Kidney (tissue), 13 donors: ENCODE measurements at regions not wholly inside any gene's neighbourhood (a gene's known extent, or its start where the extent isn't known, plus 50 kb on each side); places are given as distances from the start of the nearest gene placed in this dataset.

ENCODE experiments used
- DNase-seq, 5 donors: peaks; one replicate each; pipeline ENCODE4 v3.0.0-alpha.2; 2013 to 2020
- FAIRE-seq: peaks from 2 replicates; lab custom pipeline; 2012; peaks lifted over from hg19 to GRCh38; lab: Jason Lieb, UNC
- H3K27ac ChIP-seq, 2 donors: one replicate each; pipeline ENCODE4 v1.7.0; 2013; ENCODE audit warnings: low read depth in 2 of 2, low read length in 2 of 2, inconsistent platforms in 1 of 2
- H3K27me3 ChIP-seq: one replicate; pipeline ENCODE4 v1.7.1; 2013; ENCODE audit warnings: low read length, inconsistent platforms; ENCODE audit not compliant: control insufficient read depth, insufficient read depth
- H3K36me3 ChIP-seq, 3 donors: one replicate each; pipeline versions ENCODE4 v1.7.0 to v1.7.1; 2013; ENCODE audit warnings: low read length in 3 of 3, control low read depth in 1 of 3, inconsistent platforms in 1 of 3; ENCODE audit not compliant: insufficient read depth in 3 of 3, control insufficient read depth in 2 of 3
- H3K4me1 ChIP-seq, 3 donors: one replicate each; pipeline versions ENCODE4 v1.7.0 to v1.7.1; 2013; ENCODE audit warnings: low read length in 3 of 3, inconsistent platforms in 1 of 3, low read depth in 1 of 3; ENCODE audit not compliant: control insufficient read depth in 2 of 3, insufficient read depth in 2 of 3
- H3K4me3 ChIP-seq, 3 donors: one replicate each; pipeline versions ENCODE4 v1.7.0 to v1.8.1; 2013; ENCODE audit warnings: low read length in 3 of 3, control low read depth in 1 of 3, inconsistent platforms in 1 of 3
- H3K9ac ChIP-seq, 3 donors: one replicate each; pipeline versions ENCODE4 v1.7.0 to v1.7.1; 2013; ENCODE audit warnings: low read length in 3 of 3, control low read depth in 1 of 3, inconsistent platforms in 1 of 3
- H3K9me3 ChIP-seq, 3 donors: one replicate each; pipeline versions ENCODE4 v1.7.0 to v1.7.1; 2013; ENCODE audit warnings: low read length in 3 of 3, control low read depth in 1 of 3, inconsistent platforms in 1 of 3; ENCODE audit not compliant: control insufficient read depth in 2 of 3, insufficient read depth in 1 of 3
- CTCF ChIP-seq: IDR thresholded peaks from 3 replicates; pipeline ENCODE4 v1.5.1; 2012; ENCODE audit warnings: mild to moderate bottlenecking, moderate library complexity, borderline replicate concordance; ENCODE audit not compliant: insufficient read depth; ENCODE audit errors: extremely low read depth
- intact Hi-C: fragments of 100-400 bp; cut with DNase I; formaldehyde crosslinking; loops from one replicate; pipeline ENCODE4 v1.11.1; 2022
- donor health status: control.
- donor health status: control.
- donor health status: control.
- donor health status: control.
- donor health status: control.
- donor health status: DM: yes; HTN: yes; CAD: no.
- donor health status: Normal renal cell carcinoma (clear cell type).

- H3K9me3 ChIP-seq, result peaks cover 0 to 3% (median 0%) of the 10 kb centered on the region in 3 donors
- no peak overlapping the region for H3K4me3 ChIP-seq
- H3K27ac ChIP-seq, result no peak overlapping the region
- intact Hi-C loops, result no loop called here
- no peaks in the 10 kb centered on the region for H3K4me1 ChIP-seq
- no peak for FAIRE-seq
- no peaks in the 10 kb centered on the region for H3K27me3 ChIP-seq
- no peak for DNase-seq
- TF ChIP-seq CTCF, result no peak
- no peaks in the 10 kb centered on the region for H3K36me3 ChIP-seq
- H3K9ac ChIP-seq, result no peak overlapping the region
Observed at GRCh38 chr1:95852483-95853070, 618.6 kb downstream of the RWDD3 start.

- no peaks in the 10 kb centered on the region for H3K27me3 ChIP-seq
- FAIRE-seq, result no peak
- no peaks in the 10 kb centered on the region for H3K4me1 ChIP-seq
- H3K27ac ChIP-seq, result no peak overlapping the region
- H3K9ac ChIP-seq, result no peak overlapping the region
- DNase-seq, result no peak
- no peaks in the 10 kb centered on the region for H3K9me3 ChIP-seq
- TF ChIP-seq CTCF, result no peak
- H3K36me3 ChIP-seq, result no peaks in the 10 kb centered on the region
- no peak overlapping the region for H3K4me3 ChIP-seq
- intact Hi-C loops, result no loop called here
Observed at GRCh38 chr1:95854457-95854856, 620.4 kb downstream of the RWDD3 start.

GRCh38 chr1:95863086-95863485 is 629.1 kb downstream of the RWDD3 start:
- Histone ChIP-seq H3K9ac (no peak overlapping the region), H3K4me3 (no peak overlapping the region), H3K36me3 (no peaks in the 10 kb centered on the region), H3K27ac (no peak overlapping the region), H3K4me1 (no peaks in the 10 kb centered on the region), H3K9me3 (no peaks in the 10 kb centered on the region), H3K27me3 (no peaks in the 10 kb centered on the region)
- no peak for TF ChIP-seq CTCF
- FAIRE-seq (no peak), DNase-seq (no peak)
- intact Hi-C loops, result no loop called here

- no peaks in the 10 kb centered on the region for H3K27me3 ChIP-seq
- intact Hi-C loops, result no loop called here
- no peak overlapping the region for H3K9ac ChIP-seq
- no peaks in the 10 kb centered on the region for H3K36me3 ChIP-seq
- no peak overlapping the region for H3K4me3 ChIP-seq
- no peak for TF ChIP-seq CTCF
- H3K4me1 ChIP-seq, result no peaks in the 10 kb centered on the region
- FAIRE-seq, result no peak
- H3K9me3 ChIP-seq, result no peaks in the 10 kb centered on the region
- no peak overlapping the region for H3K27ac ChIP-seq
- DNase-seq, result no peak
Observed at GRCh38 chr1:95865769-95866168, 631.8 kb downstream of the RWDD3 start.
